OCI-LY7 (cell line): ENCODE measurements at regions not wholly inside any gene's neighbourhood (a gene's known extent, or its start where the extent isn't known, plus 50 kb on each side); places are given as distances from the start of the nearest gene placed in this dataset.

Experiments
- BruUV-seq: library from RNA; stranded (reverse); fragments of 400-500 nt; replicated peaks from 2 replicates; lab custom pipeline; 2021; lab: Mats Ljungman, UMichigan
- CTCF ChIA-PET: fragments of 300-600 bp; sonication (Branson Sonifier 250); formaldehyde crosslinking; loops from one replicate; lab custom pipeline; 2022; ENCODE audit warnings: antibody characterized with exemption; ENCODE audit not compliant: unreplicated experiment; lab: Charles Lee
- POLR2A ChIA-PET: fragments of 300-600 bp; sonication (Branson Sonifier 250); formaldehyde crosslinking; loops from one replicate; lab custom pipeline; 2022; ENCODE audit warnings: antibody characterized with exemption; lab: Charles Lee
- DNase-seq: peaks from one replicate; pipeline ENCODE4 v3.0.0-alpha.2; 2015; ENCODE audit warnings: low spot score
- H2AFZ ChIP-seq: fragments of 200-600 bp; sonication (generic), shearing (Covaris generic); 2 replicates; pipeline ENCODE4 v1.6.1; 2014; ENCODE audit warnings: mild to moderate bottlenecking, antibody characterized with exemption, low read length, moderate library complexity
- H3K27ac ChIP-seq: fragments of 200-600 bp; sonication (generic); 2 replicates; pipeline ENCODE4 v1.5.1; 2014; ENCODE audit warnings: mixed run types, low read depth, mild to moderate bottlenecking, moderate library complexity, low read length, inconsistent platforms; ENCODE audit not compliant: poor library complexity, severe bottlenecking
- H3K36me3 ChIP-seq: fragments of 200-600 bp; sonication (generic); 2 replicates; pipeline ENCODE4 v1.6.1; 2014; ENCODE audit warnings: mild to moderate bottlenecking, antibody characterized with exemption, low read length, moderate library complexity, mixed read lengths; ENCODE audit not compliant: insufficient read depth
- H3K4me1 ChIP-seq: fragments of 200-600 bp; sonication (generic); 2 replicates; pipeline ENCODE4 v1.5.1; 2014; ENCODE audit warnings: mild to moderate bottlenecking, low read length; ENCODE audit not compliant: insufficient read depth, poor library complexity, severe bottlenecking
- H3K4me2 ChIP-seq: fragments of 200-600 bp; sonication (generic); 2 replicates; pipeline ENCODE4 v1.6.1; 2014; ENCODE audit warnings: mild to moderate bottlenecking, low read length
- H3K4me3 ChIP-seq: fragments of 200-600 bp; sonication (generic); 2 replicates; pipeline ENCODE4 v1.5.1; 2014; ENCODE audit warnings: mild to moderate bottlenecking, low read depth, low read length; ENCODE audit not compliant: poor library complexity, severe bottlenecking
- H3K79me2 ChIP-seq: fragments of 200-600 bp; sonication (generic); 2 replicates; pipeline ENCODE4 v1.6.1; 2016; ENCODE audit warnings: low read depth, mild to moderate bottlenecking, low read length, moderate library complexity, mixed read lengths; ENCODE audit not compliant: insufficient read depth
- H3K9me2 ChIP-seq: fragments of 200-600 bp; sonication (generic); 2 replicates; pipeline ENCODE4 v1.6.1; 2016; ENCODE audit warnings: mild to moderate bottlenecking, low read length, mixed read lengths; ENCODE audit not compliant: insufficient read depth
- H3K9me3 ChIP-seq: fragments of 200-600 bp; sonication (generic); 2 replicates; pipeline ENCODE4 v1.6.1; 2014; ENCODE audit warnings: mild to moderate bottlenecking, mixed run types, low read length, mixed read lengths
- H4K20me1 ChIP-seq: fragments of 200-600 bp; sonication (generic); 2 replicates; pipeline ENCODE4 v1.6.1; 2014; ENCODE audit warnings: mild to moderate bottlenecking, antibody characterized with exemption, low read length, moderate library complexity, mixed read lengths; ENCODE audit not compliant: insufficient read depth
- CTCF ChIP-seq: fragments of 200-600 bp; sonication (generic); conservative IDR thresholded peaks from 2 replicates; pipeline ENCODE4 v1.5.1; 2014; ENCODE audit warnings: mild to moderate bottlenecking, antibody characterized with exemption, low read length, moderate library complexity, mixed read lengths
- EZH2phosphoT487 ChIP-seq: fragments of 200-600 bp; sonication (generic); IDR thresholded peaks from 2 replicates; pipeline ENCODE4 v1.6.1; 2018; ENCODE audit warnings: low read depth, borderline replicate concordance, mild to moderate bottlenecking, mixed run types, antibody characterized with exemption, low read length, moderate library complexity, mixed read lengths
- intact Hi-C: fragments of 100-400 bp; cut with micrococcal nuclease; formaldehyde crosslinking; loops from one replicate; pipeline ENCODE4 v1.10.0; 2022; ENCODE audit not compliant: unreplicated experiment

GRCh38 chr6:133630651-133631050 is 258.3 kb upstream of the TCF21 start:
- Histone ChIP-seq H3K79me2 (no peaks in the 10 kb centered on the region), H3K4me3 (no peak overlapping the region), H3K4me2 (no peak overlapping the region), H3K9me3 (no peaks in the 10 kb centered on the region), H3K4me1 (no peaks in the 10 kb centered on the region), H3K9me2 (no peaks in the 10 kb centered on the region), H3K36me3 (no peaks in the 10 kb centered on the region), H3K27ac (no peak overlapping the region), H4K20me1 (no peaks in the 10 kb centered on the region), H2AFZ (no peak overlapping the region)
- BruUV-seq, result no TSS peak
- no peak for DNase-seq
- POLR2A ChIA-PET, result no interaction called here
- TF ChIP-seq CTCF (no peak), EZH2phosphoT487 (no peak)
- CTCF ChIA-PET, result no interaction called here
- intact Hi-C loops, result no loop called here

GRCh38 chr6:133631421-133631820 is 257.5 kb upstream of the TCF21 start:
- no peaks in the 10 kb centered on the region for H3K4me1 ChIP-seq
- H3K9me2 ChIP-seq, result no peaks in the 10 kb centered on the region
- no peaks in the 10 kb centered on the region for H3K9me3 ChIP-seq
- ChIA-PET CTCF (no interaction called here), POLR2A (interaction anchor here (1.3 kb wide), 1 partner anchor 8 kb away, joined by 4 read pairs; no protein-coding TSS in a partner anchor)
- BruUV-seq, result no TSS peak
- H3K27ac ChIP-seq, result no peak overlapping the region
- no peak overlapping the region for H3K4me3 ChIP-seq
- no peaks in the 10 kb centered on the region for H3K79me2 ChIP-seq
- TF ChIP-seq EZH2phosphoT487 (no peak), CTCF (no peak)
- intact Hi-C loops, result no loop called here
- H3K4me2 ChIP-seq, result no peak overlapping the region
- no peak overlapping the region for H2AFZ ChIP-seq
- H4K20me1 ChIP-seq, result no peaks in the 10 kb centered on the region
- H3K36me3 ChIP-seq, result no peaks in the 10 kb centered on the region
- no peak for DNase-seq

GRCh38 chr6:133632206-133632605 is 256.7 kb upstream of the TCF21 start:
- H3K27ac ChIP-seq, result no peak overlapping the region
- H3K79me2 ChIP-seq, result no peaks in the 10 kb centered on the region
- no peak for DNase-seq
- BruUV-seq, result no TSS peak
- no peak for TF ChIP-seq EZH2phosphoT487
- TF ChIP-seq CTCF, result no peak
- no peak overlapping the region for H2AFZ ChIP-seq
- no peaks in the 10 kb centered on the region for H3K9me2 ChIP-seq
- no peak overlapping the region for H3K4me3 ChIP-seq
- no peaks in the 10 kb centered on the region for H3K4me1 ChIP-seq
- H3K9me3 ChIP-seq, result no peaks in the 10 kb centered on the region
- intact Hi-C loops, result no loop called here
- H3K4me2 ChIP-seq, result no peak overlapping the region
- H3K36me3 ChIP-seq, result no peaks in the 10 kb centered on the region
- no peaks in the 10 kb centered on the region for H4K20me1 ChIP-seq
- CTCF ChIA-PET, result no interaction called here
- POLR2A ChIA-PET, result interaction anchor here (1.3 to 1.4 kb wide), 2 partner anchors 9 to 12 kb away, joined by 4 to 9 read pairs; no protein-coding TSS in a partner anchor
